ENCODE measurements at regions not wholly inside any gene's neighbourhood (a gene's known extent, or its start where the extent isn't known, plus 50 kb on each side); places are given as distances from the start of the nearest gene placed in this dataset.

- DNase-seq = no peak
- Histone ChIP-seq H3K4me1 (ENCODE audit: control extremely low read depth in 1 of 4, control insufficient read depth in 4 of 4, insufficient read depth in 4 of 4, low read length in 3 of 4) (no peaks in the 10 kb centered on the region), H3K36me3 (ENCODE audit: control insufficient read depth in 4 of 4, insufficient read depth in 4 of 4, low read length in 3 of 4) (no peaks in the 10 kb centered on the region), H3K27ac (ENCODE audit: insufficient read depth in 1 of 2, low read depth in 1 of 2, low read length in 2 of 2, poor library complexity in 1 of 2, severe bottlenecking in 2 of 2) (no peak overlapping the region), H3K27me3 (replicated peaks in 2 of 5; ENCODE audit: control insufficient read depth in 4 of 5, insufficient read depth in 5 of 5, low read length in 4 of 5) (no peaks in the 10 kb centered on the region), H3K4me3 (ENCODE audit: control insufficient read depth in 1 of 7, extremely low read depth in 1 of 7, insufficient read depth in 4 of 7, low read depth in 2 of 7, low read length in 6 of 7) (no peak overlapping the region), H3K9me3 (ENCODE audit: control extremely low read depth in 1 of 5, control insufficient read depth in 4 of 5, insufficient read depth in 2 of 5, low read depth in 1 of 5, low read length in 4 of 5) (no peaks in the 10 kb centered on the region)
- POLR2A ChIA-PET = no interaction called here
- CTCF ChIA-PET = no interaction called here
- 86% methylated on average over 1 of the region's 5 CpGs for WGBS (ENCODE audit: insufficient coverage)
These were observed 561.0 kb downstream of the IPMK start for GRCh38 chr10:57706576-57707299.

GRCh38 chr10:57706016-57706415 is 561.7 kb downstream of the IPMK start:
- Histone ChIP-seq H3K4me3 (ENCODE audit: control insufficient read depth in 1 of 7, extremely low read depth in 1 of 7, insufficient read depth in 4 of 7, low read depth in 2 of 7, low read length in 6 of 7) (no peak overlapping the region), H3K27me3 (replicated peaks in 2 of 5; ENCODE audit: control insufficient read depth in 4 of 5, insufficient read depth in 5 of 5, low read length in 4 of 5) (no peaks in the 10 kb centered on the region), H3K4me1 (ENCODE audit: control extremely low read depth in 1 of 4, control insufficient read depth in 4 of 4, insufficient read depth in 4 of 4, low read length in 3 of 4) (no peaks in the 10 kb centered on the region), H3K9me3 (ENCODE audit: control extremely low read depth in 1 of 5, control insufficient read depth in 4 of 5, insufficient read depth in 2 of 5, low read depth in 1 of 5, low read length in 4 of 5) (no peaks in the 10 kb centered on the region), H3K27ac (ENCODE audit: insufficient read depth in 1 of 2, low read depth in 1 of 2, low read length in 2 of 2, poor library complexity in 1 of 2, severe bottlenecking in 2 of 2) (no peak overlapping the region), H3K36me3 (ENCODE audit: control insufficient read depth in 4 of 4, insufficient read depth in 4 of 4, low read length in 3 of 4) (no peaks in the 10 kb centered on the region)
- no peak for DNase-seq
- CTCF ChIA-PET = no interaction called here
- POLR2A ChIA-PET = no interaction called here
- no CpG with 5 or more reads among the region's 1 CpG for WGBS (ENCODE audit: insufficient coverage)

GRCh38 chr10:57699944-57700343 is 567.8 kb downstream of the IPMK start:
- no peak for DNase-seq
- no CpG with 5 or more reads among the region's 1 CpG for WGBS (ENCODE audit: insufficient coverage)
- Histone ChIP-seq H3K27ac (ENCODE audit: insufficient read depth in 1 of 2, low read depth in 1 of 2, low read length in 2 of 2, poor library complexity in 1 of 2, severe bottlenecking in 2 of 2) (no peak overlapping the region), H3K36me3 (ENCODE audit: control insufficient read depth in 4 of 4, insufficient read depth in 4 of 4, low read length in 3 of 4) (no peaks in the 10 kb centered on the region), H3K9me3 (ENCODE audit: control extremely low read depth in 1 of 5, control insufficient read depth in 4 of 5, insufficient read depth in 2 of 5, low read depth in 1 of 5, low read length in 4 of 5) (no peaks in the 10 kb centered on the region), H3K4me3 (ENCODE audit: control insufficient read depth in 1 of 7, extremely low read depth in 1 of 7, insufficient read depth in 4 of 7, low read depth in 2 of 7, low read length in 6 of 7) (no peak overlapping the region), H3K27me3 (replicated peaks in 2 of 5; ENCODE audit: control insufficient read depth in 4 of 5, insufficient read depth in 5 of 5, low read length in 4 of 5) (no peaks in the 10 kb centered on the region), H3K4me1 (ENCODE audit: control extremely low read depth in 1 of 4, control insufficient read depth in 4 of 4, insufficient read depth in 4 of 4, low read length in 3 of 4) (no peaks in the 10 kb centered on the region)
- POLR2A ChIA-PET = no interaction called here
- CTCF ChIA-PET = no interaction called here

- POLR2A ChIA-PET = no interaction called here
- DNase-seq = no peak
- CTCF ChIA-PET = no interaction called here
- no peak overlapping the region for H3K27ac ChIP-seq (ENCODE audit: insufficient read depth in 1 of 2, low read depth in 1 of 2, low read length in 2 of 2, poor library complexity in 1 of 2, severe bottlenecking in 2 of 2)
- WGBS (ENCODE audit: insufficient coverage) = 100% methylated on average over 1 of the region's 1 CpG
- H3K4me3 ChIP-seq (ENCODE audit: control insufficient read depth in 1 of 7, extremely low read depth in 1 of 7, insufficient read depth in 4 of 7, low read depth in 2 of 7, low read length in 6 of 7) = no peak overlapping the region
- no peaks in the 10 kb centered on the region for H3K9me3 ChIP-seq (ENCODE audit: control extremely low read depth in 1 of 5, control insufficient read depth in 4 of 5, insufficient read depth in 2 of 5, low read depth in 1 of 5, low read length in 4 of 5)
- no peaks in the 10 kb centered on the region for H3K4me1 ChIP-seq (ENCODE audit: control extremely low read depth in 1 of 4, control insufficient read depth in 4 of 4, insufficient read depth in 4 of 4, low read length in 3 of 4)
- H3K36me3 ChIP-seq (ENCODE audit: control insufficient read depth in 4 of 4, insufficient read depth in 4 of 4, low read length in 3 of 4) = no peaks in the 10 kb centered on the region
- no peaks in the 10 kb centered on the region for H3K27me3 ChIP-seq (replicated peaks in 2 of 5; ENCODE audit: control insufficient read depth in 4 of 5, insufficient read depth in 5 of 5, low read length in 4 of 5)
These were observed 571.1 kb downstream of the IPMK start for GRCh38 chr10:57696641-57697040.

GRCh38 chr10:57694956-57695608 is 572.6 kb downstream of the IPMK start:
- Histone ChIP-seq H3K4me1 (ENCODE audit: control extremely low read depth in 1 of 4, control insufficient read depth in 4 of 4, insufficient read depth in 4 of 4, low read length in 3 of 4) (no peaks in the 10 kb centered on the region), H3K27me3 (replicated peaks in 2 of 5; ENCODE audit: control insufficient read depth in 4 of 5, insufficient read depth in 5 of 5, low read length in 4 of 5) (no peaks in the 10 kb centered on the region), H3K4me3 (ENCODE audit: control insufficient read depth in 1 of 7, extremely low read depth in 1 of 7, insufficient read depth in 4 of 7, low read depth in 2 of 7, low read length in 6 of 7) (no peak overlapping the region), H3K9me3 (ENCODE audit: control extremely low read depth in 1 of 5, control insufficient read depth in 4 of 5, insufficient read depth in 2 of 5, low read depth in 1 of 5, low read length in 4 of 5) (no peaks in the 10 kb centered on the region), H3K27ac (ENCODE audit: insufficient read depth in 1 of 2, low read depth in 1 of 2, low read length in 2 of 2, poor library complexity in 1 of 2, severe bottlenecking in 2 of 2) (no peak overlapping the region), H3K36me3 (ENCODE audit: control insufficient read depth in 4 of 4, insufficient read depth in 4 of 4, low read length in 3 of 4) (no peaks in the 10 kb centered on the region)
- POLR2A ChIA-PET = no interaction called here
- 100% methylated on average over 1 of the region's 3 CpGs for WGBS (ENCODE audit: insufficient coverage)
- CTCF ChIA-PET = no interaction called here
- no peak for DNase-seq

- 100% methylated on average over 2 of the region's 2 CpGs for WGBS (ENCODE audit: insufficient coverage)
- no peak overlapping the region for H3K27ac ChIP-seq (ENCODE audit: insufficient read depth in 1 of 2, low read depth in 1 of 2, low read length in 2 of 2, poor library complexity in 1 of 2, severe bottlenecking in 2 of 2)
- H3K4me1 ChIP-seq (ENCODE audit: control extremely low read depth in 1 of 4, control insufficient read depth in 4 of 4, insufficient read depth in 4 of 4, low read length in 3 of 4) = no peaks in the 10 kb centered on the region
- ChIA-PET CTCF (no interaction called here), POLR2A (no interaction called here)
- no peaks in the 10 kb centered on the region for H3K9me3 ChIP-seq (ENCODE audit: control extremely low read depth in 1 of 5, control insufficient read depth in 4 of 5, insufficient read depth in 2 of 5, low read depth in 1 of 5, low read length in 4 of 5)
- DNase-seq = no peak
- H3K27me3 ChIP-seq (replicated peaks in 2 of 5; ENCODE audit: control insufficient read depth in 4 of 5, insufficient read depth in 5 of 5, low read length in 4 of 5) = no peaks in the 10 kb centered on the region
- H3K36me3 ChIP-seq (ENCODE audit: control insufficient read depth in 4 of 4, insufficient read depth in 4 of 4, low read length in 3 of 4) = no peaks in the 10 kb centered on the region
- no peak overlapping the region for H3K4me3 ChIP-seq (ENCODE audit: control insufficient read depth in 1 of 7, extremely low read depth in 1 of 7, insufficient read depth in 4 of 7, low read depth in 2 of 7, low read length in 6 of 7)
These were observed 575.3 kb downstream of the IPMK start for GRCh38 chr10:57692255-57692980.

GRCh38 chr10:57689596-57690297 is 577.9 kb downstream of the IPMK start:
- H3K27me3 ChIP-seq (replicated peaks in 2 of 5; ENCODE audit: control insufficient read depth in 4 of 5, insufficient read depth in 5 of 5, low read length in 4 of 5) = no peaks in the 10 kb centered on the region
- no peak overlapping the region for H3K27ac ChIP-seq (ENCODE audit: insufficient read depth in 1 of 2, low read depth in 1 of 2, low read length in 2 of 2, poor library complexity in 1 of 2, severe bottlenecking in 2 of 2)
- DNase-seq = no peak
- H3K4me3 ChIP-seq (ENCODE audit: control insufficient read depth in 1 of 7, extremely low read depth in 1 of 7, insufficient read depth in 4 of 7, low read depth in 2 of 7, low read length in 6 of 7) = no peak overlapping the region
- CTCF ChIA-PET = no interaction called here
- no peaks in the 10 kb centered on the region for H3K9me3 ChIP-seq (ENCODE audit: control extremely low read depth in 1 of 5, control insufficient read depth in 4 of 5, insufficient read depth in 2 of 5, low read depth in 1 of 5, low read length in 4 of 5)
- WGBS (ENCODE audit: insufficient coverage) = 100% methylated on average over 3 of the region's 5 CpGs
- POLR2A ChIA-PET = no interaction called here
- H3K36me3 ChIP-seq (ENCODE audit: control insufficient read depth in 4 of 4, insufficient read depth in 4 of 4, low read length in 3 of 4) = no peaks in the 10 kb centered on the region
- H3K4me1 ChIP-seq (ENCODE audit: control extremely low read depth in 1 of 4, control insufficient read depth in 4 of 4, insufficient read depth in 4 of 4, low read length in 3 of 4) = peaks cover 0 to 1% (median 0%) of the 10 kb centered on the region in 4 experiments
